ENCODE measurements at regions not wholly inside any gene's neighbourhood (a gene's known extent, or its start where the extent isn't known, plus 50 kb on each side); places are given as distances from the start of the nearest gene placed in this dataset.

GRCh38 chr4:112946127-112946526, 103.3 kb upstream of the ANK2 start:
- no TSS peak for BruUV-seq (replicated peaks)
- intact Hi-C loops (cut with micrococcal nuclease; ENCODE audit: unreplicated experiment): no loop called here
- CTCF ChIA-PET: no interaction called here
- Histone ChIP-seq H3K9me3 (no peaks in the 10 kb centered on the region), H3K27me3 (replicated peaks; ENCODE audit: control insufficient read depth, insufficient read depth, low read length) (no peaks in the 10 kb centered on the region), H3K4me1 (0 out of 2 replicates have a peak, but pooled peaks cover 2% of the 10 kb centered on the region), H3K4me3 (ENCODE audit: low read depth, low read length) (no peak overlapping the region), H3K36me3 (ENCODE audit: control insufficient read depth, insufficient read depth, low read length) (no peaks in the 10 kb centered on the region)
- H3K36me3 Mint-ChIP-seq (ENCODE audit: insufficient read depth, unreplicated experiment): no peaks in the 10 kb centered on the region
- TF ChIP-seq CTCF (IDR thresholded peaks at IDR 0.05; ENCODE audit: insufficient read depth in 1 of 2, low read depth in 1 of 2, low read length in 1 of 2, severe bottlenecking in 1 of 2, unreplicated experiment in 1 of 2): no peak
- H3K27ac Mint-ChIP-seq (ENCODE audit: unreplicated experiment): no peak overlapping the region
- H3K27me3 Mint-ChIP-seq (ENCODE audit: insufficient read depth, unreplicated experiment): no peaks in the 10 kb centered on the region
- POLR2A ChIA-PET: no interaction called here
- peaks cover 7% of the 10 kb centered on the region for H3K4me1 Mint-ChIP-seq (ENCODE audit: low read depth, unreplicated experiment)
- no peak for DNase-seq
- H3K4me3 Mint-ChIP-seq (ENCODE audit: unreplicated experiment): no peak overlapping the region
- peaks cover 9% of the 10 kb centered on the region for H3K9me3 Mint-ChIP-seq (ENCODE audit: unreplicated experiment)

GRCh38 chr4:112947616-112948015, 101.8 kb upstream of the ANK2 start:
- no peaks in the 10 kb centered on the region for H3K36me3 ChIP-seq (ENCODE audit: control insufficient read depth, insufficient read depth, low read length)
- Mint-ChIP-seq H3K27ac (ENCODE audit: unreplicated experiment) (no peak overlapping the region), H3K27me3 (ENCODE audit: insufficient read depth, unreplicated experiment) (no peaks in the 10 kb centered on the region), H3K36me3 (ENCODE audit: insufficient read depth, unreplicated experiment) (no peaks in the 10 kb centered on the region), H3K4me3 (ENCODE audit: unreplicated experiment) (no peak overlapping the region), H3K9me3 (ENCODE audit: unreplicated experiment) (peaks cover 9% of the 10 kb centered on the region), H3K4me1 (ENCODE audit: low read depth, unreplicated experiment) (peaks cover 7% of the 10 kb centered on the region)
- no peak for DNase-seq
- H3K9me3 ChIP-seq: no peaks in the 10 kb centered on the region
- 0 out of 2 replicates have a peak, but pooled peaks cover 2% of the 10 kb centered on the region for H3K4me1 ChIP-seq
- intact Hi-C loops (cut with micrococcal nuclease; ENCODE audit: unreplicated experiment): no loop called here
- H3K4me3 ChIP-seq (ENCODE audit: low read depth, low read length): no peak overlapping the region
- ChIA-PET CTCF (interaction anchor here (0.6 kb wide), 1 partner anchor 113 kb away, joined by 4 read pairs; no protein-coding TSS in a partner anchor), POLR2A (no interaction called here)
- BruUV-seq (replicated peaks): no TSS peak
- no peak for TF ChIP-seq CTCF (IDR thresholded peaks at IDR 0.05; ENCODE audit: insufficient read depth in 1 of 2, low read depth in 1 of 2, low read length in 1 of 2, severe bottlenecking in 1 of 2, unreplicated experiment in 1 of 2)
- H3K27me3 ChIP-seq (replicated peaks; ENCODE audit: control insufficient read depth, insufficient read depth, low read length): no peaks in the 10 kb centered on the region

- Mint-ChIP-seq H3K36me3 (ENCODE audit: insufficient read depth, unreplicated experiment) (no peaks in the 10 kb centered on the region), H3K27me3 (ENCODE audit: insufficient read depth, unreplicated experiment) (peaks cover 2% of the 10 kb centered on the region), H3K4me3 (ENCODE audit: unreplicated experiment) (no peak overlapping the region), H3K27ac (ENCODE audit: unreplicated experiment) (no peak overlapping the region), H3K4me1 (ENCODE audit: low read depth, unreplicated experiment) (no peaks in the 10 kb centered on the region), H3K9me3 (ENCODE audit: unreplicated experiment) (no peaks in the 10 kb centered on the region)
- Histone ChIP-seq H3K4me3 (ENCODE audit: low read depth, low read length) (no peak overlapping the region), H3K9me3 (no peaks in the 10 kb centered on the region), H3K27me3 (replicated peaks; ENCODE audit: control insufficient read depth, insufficient read depth, low read length) (no peaks in the 10 kb centered on the region), H3K36me3 (ENCODE audit: control insufficient read depth, insufficient read depth, low read length) (no peaks in the 10 kb centered on the region), H3K4me1 (no peaks in the 10 kb centered on the region)
- BruUV-seq (replicated peaks): no TSS peak
- ChIA-PET POLR2A (no interaction called here), CTCF (interaction anchor here (0.8 to 1.2 kb wide), 3 partner anchors 13 to 186 kb away, joined by 3 to 6 read pairs (median 4); no protein-coding TSS in a partner anchor)
- DNase-seq: peak in 1 of 2 experiments; percentile 2
- intact Hi-C loops (cut with micrococcal nuclease; ENCODE audit: unreplicated experiment): no loop called here
- peak; percentile 25 to 44 for TF ChIP-seq CTCF (IDR thresholded peaks at IDR 0.05; ENCODE audit: insufficient read depth in 1 of 2, low read depth in 1 of 2, low read length in 1 of 2, severe bottlenecking in 1 of 2, unreplicated experiment in 1 of 2)
Observed at GRCh38 chr4:112951362-112952312, 97.8 kb upstream of the ANK2 start.
